GM21360 (cell line): ENCODE measurements at regions not wholly inside any gene's neighbourhood (a gene's known extent, or its start where the extent isn't known, plus 50 kb on each side); places are given as distances from the start of the nearest gene placed in this dataset.

Source experiments
- ATAC-seq: cut with Tn5 transposase; IDR thresholded peaks from one replicate; pipeline ENCODE4 v1.9.1; 2021; ENCODE audit warnings: mild to moderate bottlenecking, moderate library complexity; ENCODE audit not compliant: unreplicated experiment

- no peak for ATAC-seq
Observed at GRCh38 chr3:127384717-127385539, 97.1 kb upstream of the PRR20G start.

- no peak for ATAC-seq
Observed at GRCh38 chr3:127383656-127384179, 95.9 kb upstream of the PRR20G start.

GRCh38 chr3:127377801-127378655 is 90.2 kb upstream of the PRR20G start:
- no peak for ATAC-seq

GRCh38 chr3:127375151-127375930 is 87.5 kb upstream of the PRR20G start:
- ATAC-seq = no peak

- no peak for ATAC-seq
Observed at GRCh38 chr3:127374086-127375010, 86.5 kb upstream of the PRR20G start.

- no peak for ATAC-seq
Observed at GRCh38 chr3:127373441-127374085, 85.7 kb upstream of the PRR20G start.

GRCh38 chr3:127371846-127372245 is 84.0 kb upstream of the PRR20G start:
- ATAC-seq = no peak

GRCh38 chr3:127371334-127371733 is 83.5 kb upstream of the PRR20G start:
- ATAC-seq = no peak

- ATAC-seq = no peak
Observed at GRCh38 chr3:127370906-127371305, 83.1 kb upstream of the PRR20G start.

GRCh38 chr3:127369356-127369935 is 81.6 kb upstream of the PRR20G start:
- ATAC-seq = no peak

- ATAC-seq = no peak
Observed at GRCh38 chr3:127368186-127369032, 80.6 kb upstream of the PRR20G start.

- ATAC-seq = no peak
Observed at GRCh38 chr3:127367593-127367992, 79.7 kb upstream of the PRR20G start.

GRCh38 chr3:127366383-127366782 is 78.5 kb upstream of the PRR20G start:
- no peak for ATAC-seq

- no peak for ATAC-seq
Observed at GRCh38 chr3:127365163-127365798, 77.4 kb upstream of the PRR20G start.

GRCh38 chr3:127363891-127364290 is 76.0 kb upstream of the PRR20G start:
- ATAC-seq = no peak

- no peak for ATAC-seq
Observed at GRCh38 chr3:127363171-127363570, 75.3 kb upstream of the PRR20G start.

GRCh38 chr3:127360647-127361046 is 72.8 kb upstream of the PRR20G start:
- no peak for ATAC-seq

GRCh38 chr3:127358641-127359040 is 70.8 kb upstream of the PRR20G start:
- ATAC-seq = no peak
